ENCODE measurements at regions not wholly inside any gene's neighbourhood (a gene's known extent, or its start where the extent isn't known, plus 50 kb on each side); places are given as distances from the start of the nearest gene placed in this dataset.

DNA sequence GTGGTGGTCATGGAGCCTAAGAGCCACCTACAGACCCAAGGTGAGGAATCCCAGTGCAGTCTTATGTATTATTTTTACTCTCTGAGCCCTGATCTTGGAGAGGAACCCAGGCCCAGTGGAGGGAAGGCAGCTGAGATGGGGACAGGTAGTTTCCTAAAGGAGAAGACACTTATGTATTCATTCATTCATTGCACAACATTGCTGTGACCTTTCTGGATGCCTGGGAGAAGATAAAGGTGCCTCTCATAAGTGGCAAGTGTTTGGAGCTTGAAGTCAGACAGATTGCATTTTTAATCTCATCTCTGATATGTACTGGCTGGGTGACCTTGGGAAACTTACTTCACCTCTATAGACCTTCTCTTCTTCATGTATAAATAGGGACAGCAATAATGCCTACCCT lies 111.1 kb downstream of the CEBPB start:
- DNase-seq = no peak

DNA sequence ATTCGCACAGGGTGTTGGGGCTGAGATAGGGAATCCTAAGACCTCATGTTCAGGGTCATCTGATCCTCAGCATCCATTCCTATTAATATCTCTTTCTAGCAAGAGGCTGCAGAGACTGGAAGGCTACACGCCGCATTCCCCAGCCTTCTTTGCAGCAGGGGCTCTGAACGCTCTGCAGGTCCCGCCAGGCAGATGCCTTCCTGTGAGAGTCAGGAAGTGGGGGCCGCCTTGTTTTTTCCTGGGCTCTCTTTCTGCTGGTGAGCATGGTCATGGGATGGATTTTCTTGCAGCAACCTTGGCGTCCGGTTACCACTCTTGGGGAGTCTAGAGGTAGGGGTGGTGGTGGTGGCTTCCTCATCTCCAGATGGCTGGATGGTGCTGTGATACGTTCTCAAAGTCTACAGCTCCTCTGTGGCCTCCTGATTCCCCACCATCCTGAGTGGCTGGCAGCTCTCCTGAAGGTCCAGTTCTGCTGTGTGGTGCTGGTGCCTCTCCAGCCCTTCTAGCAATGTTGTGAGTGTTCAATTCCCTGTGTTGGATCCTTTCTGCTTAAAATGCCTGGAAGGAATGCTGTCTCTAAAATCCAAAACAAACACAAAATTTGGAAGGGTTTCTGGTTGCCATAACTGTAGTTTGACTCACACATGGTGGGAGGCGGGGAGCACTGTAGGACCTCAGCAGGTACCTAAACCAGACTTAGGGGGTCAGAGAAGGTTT lies 111.9 kb downstream of the CEBPB start:
- DNase-seq = no peak

- no peak for DNase-seq
Measured at GRCh38 chr20:50303573-50304500, 113.2 kb downstream of the CEBPB start.

DNA sequence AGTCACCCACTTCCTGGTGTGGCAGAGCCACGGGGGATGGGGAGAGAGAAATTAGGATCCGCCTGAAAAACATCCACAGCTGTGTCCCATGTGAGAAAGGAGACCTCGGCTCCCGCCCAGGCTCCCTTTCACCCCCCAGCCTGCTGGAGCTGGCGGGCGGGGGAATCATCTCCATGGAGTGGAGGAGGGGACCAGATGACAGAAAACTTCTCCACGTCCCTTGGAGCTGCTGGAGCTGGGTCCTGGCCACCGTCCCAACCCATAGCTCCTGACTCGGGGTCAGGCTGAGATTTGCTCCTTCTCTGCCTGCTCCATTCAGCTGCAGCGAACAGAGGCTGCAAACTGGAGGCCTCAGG lies 113.8 kb downstream of the CEBPB start:
- no peak for DNase-seq

DNA sequence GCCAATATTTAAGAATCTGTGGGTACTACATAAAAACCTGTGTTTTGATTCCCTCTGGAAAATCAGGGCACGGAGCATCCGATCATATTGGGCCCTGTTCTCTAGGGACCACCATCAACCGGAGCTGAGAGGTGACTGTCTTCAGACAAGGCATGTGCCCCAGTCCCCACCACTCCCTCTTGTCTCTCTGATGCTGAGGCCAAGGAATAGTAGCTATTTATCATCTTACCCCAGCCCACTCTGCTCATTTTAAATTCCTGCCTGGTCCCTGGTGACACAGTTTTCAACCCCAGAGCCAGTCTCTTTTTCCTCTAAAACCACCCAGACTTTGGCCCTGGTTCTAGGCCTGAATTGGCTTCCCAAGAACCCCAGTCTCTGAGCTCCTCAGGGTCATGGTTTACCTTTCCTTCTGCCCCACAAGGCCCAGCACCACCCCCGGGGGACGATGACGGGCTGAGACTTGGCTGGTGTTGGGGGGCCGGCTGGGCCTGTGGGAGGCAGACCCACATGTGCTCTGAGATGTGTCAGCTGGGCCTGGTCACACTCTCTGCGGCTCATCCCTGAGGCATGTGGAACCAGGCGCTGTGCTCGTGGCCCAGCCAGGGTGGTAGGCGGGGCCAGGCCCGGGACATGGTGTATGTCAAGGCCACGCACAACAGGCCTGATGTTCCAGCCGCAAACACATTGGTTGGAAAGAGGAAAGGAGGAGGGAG lies 114.4 kb downstream of the CEBPB start:
- peak; percentile 35 for DNase-seq

GRCh38 chr20:50305636-50306477 lies 115.2 kb downstream of the CEBPB start:
- DNase-seq = no peak

- DNase-seq = no peak
Measured at GRCh38 chr20:50306478-50307423, 116.1 kb downstream of the CEBPB start.

GRCh38 chr20:50308166-50308512 lies 117.5 kb downstream of the CEBPB start:
- no peak for DNase-seq

DNA sequence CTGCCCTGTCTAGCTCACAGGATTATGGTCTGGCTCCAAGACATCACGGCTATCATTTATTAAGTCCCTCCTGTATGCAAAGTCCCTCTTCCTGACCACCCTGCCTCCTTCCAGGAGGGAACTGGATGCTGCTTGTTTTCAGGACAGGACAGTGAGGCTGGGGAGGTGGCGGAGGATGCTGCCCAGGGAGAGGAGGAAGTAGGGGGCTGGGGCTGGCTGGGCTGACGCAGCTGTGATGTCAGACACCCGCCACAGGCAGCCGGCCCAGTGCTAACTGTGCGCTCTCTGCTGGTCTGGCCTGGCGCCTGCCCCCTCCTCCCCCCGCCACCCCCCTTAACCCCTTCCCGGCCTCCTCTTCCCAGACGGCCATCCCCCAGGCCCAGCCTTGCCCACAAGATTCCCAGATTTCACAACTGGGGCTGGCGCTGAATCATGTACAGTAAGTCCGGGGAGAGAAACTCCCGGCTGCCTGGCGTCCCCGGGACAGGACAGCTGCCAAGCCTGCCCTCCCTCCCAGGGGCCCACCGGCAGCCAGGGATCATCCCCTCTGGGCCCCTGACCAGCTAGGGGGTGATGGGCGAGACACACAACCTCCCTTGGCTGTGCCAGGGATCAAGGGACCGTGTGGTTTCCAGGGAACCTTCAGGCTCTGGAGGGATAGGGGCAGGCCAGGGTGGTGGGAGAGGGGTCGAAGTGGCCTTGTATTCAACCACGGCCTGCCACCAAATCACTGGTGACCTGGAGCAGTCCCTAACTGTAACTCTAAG lies 118.1 kb downstream of the CEBPB start:
- DNase-seq = peak; percentile 90

- DNase-seq = no peak
Measured at GRCh38 chr20:50309280-50309763, 118.7 kb downstream of the CEBPB start.

DNA sequence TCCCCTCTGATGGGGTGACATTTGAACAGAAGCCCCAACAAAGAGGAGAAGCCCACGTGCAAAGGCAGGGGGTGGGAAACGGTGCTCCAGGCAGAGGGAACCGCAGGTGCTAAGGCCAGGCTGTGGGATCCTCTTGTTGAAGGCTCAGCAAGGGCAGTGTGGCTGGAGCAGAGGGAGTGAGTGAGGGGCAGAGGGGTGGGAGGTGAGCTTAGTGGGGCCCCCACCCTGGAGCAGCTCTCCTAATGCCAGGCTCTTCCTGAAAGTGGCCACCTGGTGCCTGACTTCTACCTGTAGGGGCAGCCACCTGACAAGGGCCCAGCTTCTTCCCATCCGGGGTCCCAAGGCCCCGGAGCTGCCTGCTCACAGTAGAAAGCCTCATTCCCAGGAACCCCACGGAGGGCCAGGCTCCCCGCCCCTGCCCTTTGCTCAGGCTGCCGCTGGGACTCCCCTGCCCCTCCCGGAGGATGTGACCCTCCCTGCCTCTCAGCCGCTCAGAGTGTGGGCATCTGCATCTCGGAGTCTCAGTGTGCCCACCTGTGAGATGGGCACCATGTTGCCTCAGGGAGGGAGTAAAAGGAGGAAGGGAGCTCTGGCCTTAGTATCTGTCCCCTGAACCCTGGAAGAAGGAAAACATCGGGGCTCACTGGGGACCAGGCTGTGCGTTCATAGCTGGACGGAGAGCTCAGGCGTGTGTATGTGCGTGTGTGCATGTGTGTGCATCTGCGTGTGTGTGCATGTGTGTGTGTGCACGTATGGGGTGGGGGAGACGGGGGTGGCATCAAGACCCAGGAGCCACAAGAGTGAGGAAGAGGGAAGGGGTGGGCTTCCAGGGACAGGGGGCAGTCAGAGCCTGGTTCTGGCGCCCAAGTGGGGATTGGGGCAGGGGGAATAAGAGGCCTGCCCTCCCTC lies 119.4 kb downstream of the CEBPB start:
- no peak for DNase-seq

DNA sequence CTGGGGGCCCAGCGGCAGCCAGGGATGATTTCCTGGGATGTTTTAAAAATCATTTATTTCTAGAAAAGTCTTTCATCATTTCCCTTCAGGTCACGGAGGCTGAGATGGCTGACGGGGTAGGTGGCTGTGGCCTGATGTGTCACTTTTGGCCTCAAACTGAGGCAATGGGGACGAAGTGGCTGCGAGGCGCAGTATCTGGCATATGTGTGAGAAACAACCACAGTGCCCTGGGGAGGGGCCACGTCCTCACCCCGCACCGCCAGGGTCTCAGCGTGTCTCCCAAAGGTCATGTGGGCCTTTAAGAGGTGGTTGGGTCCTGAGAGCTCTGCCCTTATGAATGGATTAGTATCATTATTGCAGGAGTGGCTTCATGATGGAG lies 120.0 kb downstream of the CEBPB start:
- no peak for DNase-seq

- DNase-seq = no peak
Measured at GRCh38 chr20:50311308-50312001, 120.8 kb downstream of the CEBPB start.

GRCh38 chr20:50312002-50312681 lies 121.5 kb downstream of the CEBPB start:
- DNase-seq = no peak

- DNase-seq = no peak
Measured at GRCh38 chr20:50312682-50313521, 122.3 kb downstream of the CEBPB start.

DNA sequence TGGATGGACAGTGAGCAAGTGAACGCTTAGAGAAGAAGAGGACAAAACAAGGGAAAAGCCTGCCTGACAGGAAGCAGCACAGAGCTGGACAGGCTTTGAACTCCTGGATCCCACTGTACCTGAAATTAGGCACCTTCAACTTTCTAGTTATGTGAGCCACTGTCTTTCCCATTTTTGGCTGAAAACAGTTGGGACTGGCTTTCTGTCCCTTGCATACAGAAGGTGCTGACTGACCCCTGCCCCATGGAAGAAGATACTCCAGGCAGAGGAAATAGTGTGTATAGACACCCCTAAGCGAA lies 122.8 kb downstream of the CEBPB start:
- DNase-seq = no peak
